ENCODE measurements at regions not wholly inside any gene's neighbourhood (a gene's known extent, or its start where the extent isn't known, plus 50 kb on each side); places are given as distances from the start of the nearest gene placed in this dataset.
A peak's percentile ranks its signal among the peaks of the same experiment; 100 is the strongest.
"Not testable (repeated sequence)": the region's sequence is repeated elsewhere in the genome, so short reads cannot be mapped to it uniquely, and the experiment has no call there.

GRCh38 chr6:125597411-125598253 is 151.8 kb upstream of the HEY2 start:
- peak; percentile 58 for DNase-seq

DNA sequence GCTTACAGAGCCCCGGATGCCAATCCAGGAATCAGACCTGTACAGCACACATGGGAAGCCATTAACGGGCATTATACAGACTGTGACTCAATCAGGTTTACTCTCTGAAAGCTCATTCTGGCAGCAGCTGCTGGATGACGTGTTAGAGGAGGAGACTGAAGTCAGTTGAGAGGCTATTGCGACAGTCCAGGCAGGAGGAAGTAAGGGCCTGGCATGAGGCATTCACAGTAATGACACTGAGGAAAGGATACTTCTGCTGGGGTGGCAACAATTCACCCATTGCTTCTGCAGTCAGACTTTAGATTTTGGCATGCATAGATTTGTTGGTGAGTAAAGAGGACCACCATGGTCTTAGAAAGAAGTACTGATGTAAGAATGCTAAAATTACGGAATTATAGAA is 151.0 kb upstream of the HEY2 start:
- peak; percentile 34 for DNase-seq

DNA sequence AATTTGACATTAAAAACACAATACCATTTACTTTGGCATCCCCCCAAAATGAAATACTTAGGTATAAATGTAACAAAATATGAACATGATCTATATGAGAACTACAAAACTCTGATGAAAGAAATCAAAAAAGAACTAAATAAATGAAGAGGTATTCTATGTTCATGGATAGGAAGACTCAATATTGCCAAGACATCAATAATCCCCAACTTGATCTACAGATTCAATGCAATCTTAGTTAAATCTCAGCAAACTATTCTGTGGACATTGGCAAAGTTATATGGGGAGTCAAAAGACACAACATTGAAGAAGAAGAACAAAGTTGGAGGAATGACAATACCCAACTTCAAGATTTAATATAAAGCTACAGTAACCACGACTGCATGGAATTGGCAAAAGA is 145.2 kb upstream of the HEY2 start:
- no peak for DNase-seq

DNA sequence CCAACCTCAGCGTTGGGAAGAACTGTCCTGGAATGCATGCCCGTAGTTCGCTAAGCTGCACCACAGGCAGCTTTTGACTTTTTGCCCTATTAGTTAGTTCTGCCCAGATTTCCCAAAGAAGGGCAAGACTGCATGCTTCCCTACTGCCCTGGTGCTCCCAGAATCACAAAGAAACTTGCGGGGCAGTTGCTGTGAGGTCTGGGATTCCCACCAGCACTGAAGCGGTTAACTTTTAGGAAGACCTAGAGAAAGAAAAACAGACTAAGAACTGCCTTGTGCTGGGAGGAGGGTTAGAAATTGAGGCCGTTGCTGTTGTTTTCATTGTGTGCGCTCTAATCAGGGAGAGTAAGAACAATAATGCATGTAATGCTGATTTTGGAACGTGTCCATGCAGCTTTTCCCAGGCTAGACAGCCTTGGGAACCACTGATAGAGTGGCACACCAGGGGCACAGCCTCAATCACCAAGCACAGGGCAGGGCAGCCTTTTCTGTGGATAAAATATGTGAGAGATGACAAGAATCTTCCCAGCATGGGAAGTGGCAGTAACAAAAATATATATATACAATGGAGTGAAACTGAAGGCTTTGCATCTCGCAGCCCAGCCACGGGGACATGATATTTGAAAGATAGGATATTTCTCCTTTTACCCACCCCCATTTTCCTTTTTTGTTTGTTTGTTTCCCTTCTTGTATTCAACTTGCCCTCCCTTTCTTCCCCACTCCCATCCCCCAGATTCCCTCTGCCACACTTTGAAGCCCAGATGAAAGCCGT is 137.7 kb upstream of the HEY2 start:
- peak; percentile 51 for DNase-seq

DNA sequence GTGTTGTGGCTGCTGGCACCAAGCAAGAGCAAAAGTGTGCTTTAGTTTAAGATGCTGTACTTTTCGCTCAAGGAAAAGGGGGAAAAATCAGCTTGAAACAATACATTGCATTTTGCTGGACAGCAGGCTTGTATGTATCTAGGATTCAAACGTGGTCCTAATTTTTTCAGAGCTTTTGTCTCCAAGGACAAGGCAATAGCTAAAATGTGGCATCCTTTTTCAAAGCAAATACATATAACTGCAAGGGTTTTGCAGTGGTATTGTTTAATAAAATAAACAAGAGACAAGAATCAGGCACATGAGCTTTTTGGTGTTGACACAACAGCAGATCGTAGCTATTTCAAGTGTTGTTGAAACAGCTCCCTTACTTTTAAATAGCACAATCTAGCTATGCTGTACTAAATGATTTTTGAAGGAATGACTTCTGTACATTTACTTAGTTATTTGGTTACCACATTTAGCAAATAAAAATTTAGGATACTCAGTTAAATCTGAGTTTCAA is 137.0 kb upstream of the HEY2 start:
- DNase-seq, result no peak

- no peak for DNase-seq
Measured at GRCh38 chr6:125618629-125619028, 130.8 kb upstream of the HEY2 start.

DNA sequence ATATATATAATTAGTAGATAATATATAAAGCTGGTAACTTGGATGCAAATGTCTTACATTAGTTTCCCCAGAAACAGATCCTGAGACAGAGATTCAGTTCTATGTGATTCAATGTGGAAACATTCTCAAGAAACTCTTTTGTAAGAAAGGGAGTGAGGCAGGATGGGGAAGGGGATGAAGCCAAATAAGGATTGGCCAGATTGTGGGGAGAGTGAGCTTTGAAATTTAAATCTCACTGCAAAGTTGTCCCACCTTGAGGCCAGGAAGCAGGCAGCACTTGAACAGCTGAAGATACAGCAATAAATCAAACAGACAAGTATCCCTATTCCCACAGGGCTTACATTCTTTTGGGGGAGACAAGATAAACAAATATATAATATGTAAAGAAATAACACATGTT is 126.3 kb upstream of the HEY2 start:
- no peak for DNase-seq

GRCh38 chr6:125631165-125631564 is 118.3 kb upstream of the HEY2 start:
- DNase-seq, result no peak

GRCh38 chr6:125636011-125636410 is 113.4 kb upstream of the HEY2 start:
- DNase-seq, result not testable (repeated sequence)

DNA sequence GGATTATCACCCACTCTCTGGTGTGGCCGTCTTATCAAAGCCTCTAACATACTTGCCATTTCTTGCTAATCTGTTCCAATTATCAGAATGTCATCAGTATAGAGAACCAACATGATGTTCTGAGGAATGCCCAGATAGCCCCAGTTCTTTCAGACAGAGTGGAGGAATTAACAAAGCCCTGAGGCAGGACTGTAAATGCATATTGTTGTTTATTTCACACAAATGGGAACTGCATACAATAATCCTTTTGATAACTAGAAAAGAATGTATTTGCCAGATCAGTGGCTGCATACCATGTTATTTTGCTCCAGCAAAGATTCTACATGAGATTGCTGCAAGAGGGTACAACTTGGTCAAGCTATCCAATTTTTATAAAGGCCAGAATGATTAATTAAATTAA is 112.8 kb upstream of the HEY2 start:
- DNase-seq, result no peak

DNA sequence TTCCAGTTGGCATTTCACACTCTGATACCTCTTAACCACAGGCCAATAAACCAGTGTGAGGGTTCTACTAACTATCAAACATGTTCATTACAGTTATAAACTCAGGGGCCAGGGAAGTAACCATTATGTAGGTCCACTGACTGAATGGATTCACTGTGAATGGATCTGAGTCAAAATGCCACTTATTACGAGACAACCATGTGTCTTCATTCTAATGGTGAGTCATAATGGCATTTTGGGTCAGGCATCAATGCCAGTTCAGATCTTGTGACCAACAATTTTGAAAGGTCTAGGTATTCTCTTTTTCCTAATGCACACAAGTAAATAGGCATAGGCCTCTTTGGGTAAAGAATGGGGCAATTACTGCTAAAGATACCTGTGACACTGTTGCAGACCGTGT is 112.2 kb upstream of the HEY2 start:
- no peak for DNase-seq

GRCh38 chr6:125639466-125640020 is 109.9 kb upstream of the HEY2 start:
- DNase-seq, result no peak

GRCh38 chr6:125640441-125641150 is 108.8 kb upstream of the HEY2 start:
- DNase-seq, result no peak

GRCh38 chr6:125643967-125644661 is 105.3 kb upstream of the HEY2 start:
- not testable (repeated sequence) for DNase-seq

DNA sequence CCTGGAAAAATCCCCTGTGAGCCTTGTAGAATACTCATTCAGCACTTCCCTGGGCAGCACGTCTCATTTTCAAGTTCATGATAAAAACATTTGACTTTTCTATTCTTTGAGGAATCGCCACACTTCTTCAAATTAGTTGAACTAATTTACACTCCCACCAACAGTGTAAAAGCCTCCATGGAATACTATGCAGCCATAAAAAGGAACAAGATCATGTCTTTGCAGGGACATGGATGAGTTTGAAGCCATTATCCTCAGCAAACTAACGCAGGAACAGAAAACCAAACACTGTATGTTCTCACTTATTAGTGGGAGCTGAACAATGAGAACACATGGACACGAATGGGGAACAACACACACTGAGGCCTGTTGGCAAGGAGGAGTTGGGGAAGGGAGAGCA is 102.0 kb upstream of the HEY2 start:
- no peak for DNase-seq

DNA sequence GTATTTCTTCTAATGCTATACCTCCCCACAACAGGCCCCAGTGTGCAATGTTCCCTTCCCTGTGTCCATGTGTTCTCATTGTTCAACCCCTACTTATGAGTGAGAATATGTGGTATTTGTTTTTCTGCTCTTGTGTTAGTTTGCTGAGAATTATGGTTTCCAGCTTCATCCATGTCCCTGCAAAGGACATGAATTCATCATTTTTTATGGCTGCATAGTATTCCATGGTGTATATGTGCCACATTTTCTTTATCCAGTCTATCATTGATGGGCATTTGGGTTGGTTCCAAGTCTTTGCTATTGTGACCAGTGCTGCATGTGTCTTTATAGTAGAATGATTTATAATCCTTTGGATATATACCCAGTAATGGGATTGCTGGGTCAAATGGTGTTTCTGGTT is 95.7 kb upstream of the HEY2 start:
- DNase-seq, result not testable (repeated sequence)

- no peak for DNase-seq
Measured at GRCh38 chr6:125655511-125655910, 93.9 kb upstream of the HEY2 start.

GRCh38 chr6:125656287-125656870 is 93.1 kb upstream of the HEY2 start:
- no peak for DNase-seq

GRCh38 chr6:125658136-125658535 is 91.3 kb upstream of the HEY2 start:
- DNase-seq, result no peak

- peak; percentile 55 for DNase-seq
Measured at GRCh38 chr6:125658759-125659431, 90.5 kb upstream of the HEY2 start.

DNA sequence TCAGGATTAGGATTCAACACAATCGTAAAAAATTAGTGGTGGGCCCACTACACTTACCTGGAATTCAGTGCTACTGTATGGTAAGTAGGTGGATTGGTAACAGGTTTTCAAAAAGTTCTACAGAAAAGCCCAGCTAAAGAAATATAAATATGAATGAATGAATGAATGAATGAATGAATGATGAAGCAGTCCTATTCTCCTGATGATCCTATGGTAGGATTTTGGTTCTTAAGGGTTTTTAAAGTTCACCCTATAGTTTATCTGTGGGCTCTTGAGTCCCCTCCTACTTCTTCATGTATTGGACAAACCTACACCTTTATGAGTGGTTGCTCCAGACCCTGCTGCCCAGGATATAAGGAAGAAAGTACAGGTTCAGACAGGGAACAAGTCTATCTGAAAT is 89.5 kb upstream of the HEY2 start:
- DNase-seq, result no peak
